Loucy (cell line): ENCODE measurements at regions not wholly inside any gene's neighbourhood (a gene's known extent, or its start where the extent isn't known, plus 50 kb on each side); places are given as distances from the start of the nearest gene placed in this dataset.

Experiments
- H2AFZ ChIP-seq: fragments of 200-600 bp; sonication (generic); 2 replicates; pipeline ENCODE4 v1.6.0; 2016; ENCODE audit warnings: antibody characterized with exemption, mild to moderate bottlenecking, low read length, moderate library complexity
- H3F3A ChIP-seq: fragments of 200-600 bp; 2 replicates; pipeline ENCODE4 v1.6.0; 2016; ENCODE audit warnings: antibody characterized with exemption, low read depth, mild to moderate bottlenecking
- H3K27me3 ChIP-seq: fragments of 200-600 bp; sonication (generic); 2 replicates; pipeline ENCODE4 v1.6.1; 2014; ENCODE audit warnings: low read length, mild to moderate bottlenecking; ENCODE audit not compliant: insufficient read depth, poor library complexity, severe bottlenecking
- H3K36me3 ChIP-seq: fragments of 200-600 bp; sonication (generic); 2 replicates; pipeline ENCODE4 v1.6.1; 2016; ENCODE audit warnings: low read length; ENCODE audit not compliant: insufficient read depth
- H3K4me1 ChIP-seq: fragments of 200-600 bp; sonication (generic); 2 replicates; pipeline ENCODE4 v1.5.1; 2014; ENCODE audit warnings: low read length, mild to moderate bottlenecking; ENCODE audit not compliant: insufficient read depth, poor library complexity, severe bottlenecking
- H3K4me2 ChIP-seq: fragments of 200-600 bp; sonication (generic); 2 replicates; pipeline ENCODE4 v1.6.0; 2014; ENCODE audit warnings: antibody characterized with exemption, low read length, low read depth, mild to moderate bottlenecking; ENCODE audit not compliant: poor library complexity, severe bottlenecking
- H3K4me3 ChIP-seq: fragments of 200-600 bp; sonication (generic); 2 replicates; pipeline ENCODE4 v1.5.1; 2014; ENCODE audit warnings: low read length, mild to moderate bottlenecking, mixed read lengths; ENCODE audit not compliant: poor library complexity, severe bottlenecking
- H3K79me2 ChIP-seq: fragments of 200-600 bp; sonication (generic); 2 replicates; pipeline ENCODE4 v1.6.1; 2014; ENCODE audit warnings: low read length; ENCODE audit not compliant: insufficient read depth
- H3K9ac ChIP-seq: fragments of 200-600 bp; sonication (generic); 2 replicates; pipeline ENCODE4 v1.6.0; 2014; ENCODE audit warnings: mild to moderate bottlenecking, low read depth, low read length, moderate library complexity; ENCODE audit not compliant: poor library complexity, severe bottlenecking
- H3K9me2 ChIP-seq: fragments of 200-600 bp; sonication (generic); replicated peaks from 2 replicates; pipeline ENCODE4 v1.6.1; 2016; ENCODE audit warnings: low read depth, low read length, mixed read lengths
- H3K9me3 ChIP-seq: fragments of 200-600 bp; sonication (generic); 2 replicates; pipeline ENCODE4 v1.6.1; 2014; ENCODE audit warnings: mild to moderate bottlenecking, antibody characterized with exemption, low read length, low read depth; ENCODE audit not compliant: insufficient read depth
- H4K20me1 ChIP-seq: fragments of 200-600 bp; sonication (generic); 2 replicates; pipeline ENCODE4 v1.6.0; 2014; ENCODE audit warnings: antibody characterized with exemption, low read length, mild to moderate bottlenecking; ENCODE audit not compliant: insufficient read depth, poor library complexity, severe bottlenecking
- CTCF ChIP-seq: fragments of 200-600 bp; sonication (generic); conservative IDR thresholded peaks from 2 replicates; pipeline ENCODE4 v1.5.1; 2014; ENCODE audit warnings: mild to moderate bottlenecking, antibody characterized with exemption, low read length
- EZH2phosphoT487 ChIP-seq: fragments of 200-600 bp; IDR thresholded peaks from 2 replicates; pipeline ENCODE4 v1.6.1; 2018; ENCODE audit warnings: antibody characterized with exemption, mild to moderate bottlenecking, moderate library complexity, borderline replicate concordance

- Histone ChIP-seq H3K79me2 (peaks cover 6% of the 10 kb centered on the region; the same call in 1 of the 2 replicates), H3K9ac (no peak overlapping the region)
These were observed 465.2 kb downstream of the BCAT1 start for GRCh38 chr12:24483732-24484131.

GRCh38 chr12:24482882-24483604 lies 465.9 kb downstream of the BCAT1 start:
- TF ChIP-seq CTCF (no peak), EZH2phosphoT487 (no peak)
- Histone ChIP-seq H3K4me1 (peaks cover 10% of the 10 kb centered on the region), H3K9ac (no peak overlapping the region), H4K20me1 (no peaks in the 10 kb centered on the region), H2AFZ (no peak overlapping the region), H3K36me3 (no peaks in the 10 kb centered on the region), H3K4me3 (no peak overlapping the region), H3K27me3 (no peaks in the 10 kb centered on the region), H3K4me2 (no peak overlapping the region), H3K9me3 (no peaks in the 10 kb centered on the region), H3K79me2 (peaks cover 10% of the 10 kb centered on the region; the same call in 1 of the 2 replicates), H3K9me2 (no peaks in the 10 kb centered on the region), H3F3A (no peaks in the 10 kb centered on the region)

More at GRCh38 chr12:24483732-24484131, 465.2 kb downstream of the BCAT1 start:
- Histone ChIP-seq H3K9me3 (no peaks in the 10 kb centered on the region), H3K4me2 (no peak overlapping the region), H4K20me1 (no peaks in the 10 kb centered on the region), H3K36me3 (no peaks in the 10 kb centered on the region), H3F3A (no peaks in the 10 kb centered on the region), H3K4me1 (peaks cover 13% of the 10 kb centered on the region), H2AFZ (no peak overlapping the region), H3K27me3 (no peaks in the 10 kb centered on the region), H3K9me2 (no peaks in the 10 kb centered on the region), H3K4me3 (no peak overlapping the region)
- no peak for TF ChIP-seq CTCF
- no peak for TF ChIP-seq EZH2phosphoT487

- TF ChIP-seq EZH2phosphoT487 (no peak), CTCF (no peak)
- H3K9me3 ChIP-seq: no peaks in the 10 kb centered on the region
- H3K36me3 ChIP-seq: no peaks in the 10 kb centered on the region
- H3K79me2 ChIP-seq: peaks cover 14% of the 10 kb centered on the region; the same call in 1 of the 2 replicates
- no peak overlapping the region for H3K4me3 ChIP-seq
- H3F3A ChIP-seq: no peaks in the 10 kb centered on the region
- H4K20me1 ChIP-seq: no peaks in the 10 kb centered on the region
- H2AFZ ChIP-seq: no peak overlapping the region
- no peak overlapping the region for H3K9ac ChIP-seq
- H3K4me2 ChIP-seq: no peak overlapping the region
- peaks cover under 1% of the 10 kb centered on the region for H3K4me1 ChIP-seq
- no peaks in the 10 kb centered on the region for H3K9me2 ChIP-seq
- no peaks in the 10 kb centered on the region for H3K27me3 ChIP-seq
These were observed 466.9 kb downstream of the BCAT1 start for GRCh38 chr12:24482044-24482443.
